ENCODE measurements at regions not wholly inside any gene's neighbourhood (a gene's known extent, or its start where the extent isn't known, plus 50 kb on each side); places are given as distances from the start of the nearest gene placed in this dataset.

DNA sequence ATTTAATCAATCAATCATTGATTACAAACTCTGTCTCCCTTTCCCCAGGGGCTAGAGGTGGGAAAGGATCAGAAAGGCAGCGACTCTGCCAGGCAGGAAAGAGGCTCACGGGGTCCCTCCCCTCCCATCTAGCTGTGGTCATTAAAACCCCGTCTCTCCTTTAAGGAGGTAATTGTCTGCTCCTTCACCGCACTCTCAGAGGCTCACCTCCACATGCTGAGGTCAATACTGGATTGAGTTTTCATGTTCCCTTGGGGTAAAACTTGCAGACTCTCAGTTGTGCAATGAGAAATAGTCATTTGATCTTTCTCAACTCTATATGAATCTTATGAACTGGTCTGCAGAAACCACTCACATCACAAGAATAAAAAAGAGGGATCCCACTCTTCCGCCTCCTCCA lies 368.8 kb downstream of the ADRA2A start:
- no peak overlapping the region for H3K4me3 Mint-ChIP-seq

DNA sequence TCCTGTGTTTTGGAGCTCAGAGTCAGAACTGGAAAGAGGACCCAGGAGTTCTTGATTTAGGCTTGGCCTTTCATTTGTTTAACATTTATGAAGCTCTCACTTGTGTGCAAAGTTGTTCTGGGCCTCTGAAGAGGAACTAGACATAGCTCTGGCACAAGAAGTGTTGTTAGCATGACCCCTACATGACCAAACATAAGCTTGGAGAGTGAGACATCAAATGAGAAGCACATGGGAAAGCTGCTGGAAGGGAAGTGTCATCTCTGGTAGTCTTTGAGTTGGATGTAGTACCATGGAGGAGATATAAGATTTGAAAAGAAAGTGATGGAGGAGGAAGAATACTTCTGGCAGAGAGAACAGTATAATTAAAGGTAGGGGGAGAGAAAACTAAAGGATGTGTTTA lies 370.1 kb downstream of the ADRA2A start:
- Mint-ChIP-seq H3K36me3 (no peaks in the 10 kb centered on the region), H3K9me3 (no peaks in the 10 kb centered on the region), H3K27me3 (peaks cover 6% of the 10 kb centered on the region), H3K4me1 (ENCODE audit: low read depth) (no peaks in the 10 kb centered on the region), H3K27ac (no peak overlapping the region), H3K4me3 (no peak overlapping the region)
- intact Hi-C loops (cut with micrococcal nuclease), result no loop called here
- ChIA-PET POLR2A (no interaction called here), CTCF (no interaction called here)
- no peak for DNase-seq

More for the DNA sequence above, 368.8 kb downstream of the ADRA2A start:
- no peak for DNase-seq
- H3K9me3 Mint-ChIP-seq, result no peaks in the 10 kb centered on the region
- H3K36me3 Mint-ChIP-seq, result no peaks in the 10 kb centered on the region
- POLR2A ChIA-PET, result no interaction called here
- no peaks in the 10 kb centered on the region for H3K4me1 Mint-ChIP-seq (ENCODE audit: low read depth)
- H3K27me3 Mint-ChIP-seq, result peaks cover 6% of the 10 kb centered on the region
- intact Hi-C loops (cut with micrococcal nuclease), result no loop called here
- CTCF ChIA-PET, result no interaction called here
- H3K27ac Mint-ChIP-seq, result no peak overlapping the region

DNA sequence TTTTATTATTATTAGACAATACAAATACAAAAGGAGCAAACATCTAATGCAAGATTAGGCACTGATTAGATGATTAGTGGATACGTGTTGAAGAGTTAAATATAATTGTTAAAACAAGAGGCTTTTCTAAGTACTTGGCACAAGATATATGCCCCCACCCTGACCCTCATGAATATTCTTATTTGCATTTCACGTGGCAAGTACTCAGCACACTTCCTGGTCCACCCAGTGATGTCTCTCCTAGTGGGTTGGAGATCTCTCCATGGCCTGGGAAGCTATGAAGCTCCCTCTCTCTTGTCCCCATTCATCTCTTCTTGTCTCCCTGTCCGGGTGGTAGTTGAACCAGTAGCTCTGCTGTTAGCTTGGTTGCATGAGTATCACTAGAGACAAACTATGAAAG lies 375.3 kb downstream of the ADRA2A start:
- ChIA-PET CTCF (no interaction called here), POLR2A (no interaction called here)
- intact Hi-C loops (cut with micrococcal nuclease), result no loop called here
- H3K27ac Mint-ChIP-seq, result no peak overlapping the region
- H3K9me3 Mint-ChIP-seq, result no peaks in the 10 kb centered on the region
- DNase-seq, result no peak
- peaks cover 5% of the 10 kb centered on the region for H3K27me3 Mint-ChIP-seq
- H3K4me3 Mint-ChIP-seq, result no peak overlapping the region
- H3K4me1 Mint-ChIP-seq (ENCODE audit: low read depth), result no peaks in the 10 kb centered on the region
- H3K36me3 Mint-ChIP-seq, result no peaks in the 10 kb centered on the region

DNA sequence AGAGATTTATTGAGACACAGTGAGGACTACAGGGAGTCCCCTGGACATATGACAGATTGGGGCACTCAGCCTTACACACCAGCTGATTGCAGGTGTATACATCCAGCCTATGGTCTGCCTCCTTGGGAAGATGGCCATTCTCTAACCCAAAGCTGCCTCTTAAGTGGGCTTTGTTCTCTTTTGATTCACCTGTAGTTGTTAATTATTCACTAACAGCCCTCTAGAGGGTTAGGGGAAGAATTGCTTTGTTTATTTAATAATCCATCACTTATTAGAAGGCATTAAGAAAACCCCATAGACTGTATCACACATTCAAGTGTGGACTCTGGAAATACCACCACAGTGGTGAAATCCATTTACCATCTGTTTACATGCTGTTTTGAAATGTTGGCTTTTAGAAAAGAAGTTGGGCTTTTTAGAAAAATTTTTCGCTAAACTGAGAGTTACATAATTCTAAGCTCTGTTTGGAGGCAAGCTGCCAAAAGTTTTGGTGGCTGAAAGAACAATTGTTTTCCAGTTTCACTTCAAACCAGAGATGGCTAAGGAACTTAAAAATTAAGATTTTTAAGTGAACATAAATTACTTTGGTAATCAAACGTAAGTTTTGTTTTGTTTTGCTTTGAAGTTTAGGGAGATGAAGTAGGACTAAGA lies 379.1 kb downstream of the ADRA2A start:
- H3K9me3 Mint-ChIP-seq, result no peaks in the 10 kb centered on the region
- no peaks in the 10 kb centered on the region for H3K36me3 Mint-ChIP-seq
- no peak overlapping the region for H3K4me3 Mint-ChIP-seq
- intact Hi-C loops (cut with micrococcal nuclease), result no loop called here
- POLR2A ChIA-PET, result no interaction called here
- DNase-seq, result no peak
- CTCF ChIA-PET, result no interaction called here
- no peak overlapping the region for H3K27ac Mint-ChIP-seq
- H3K4me1 Mint-ChIP-seq (ENCODE audit: low read depth), result no peaks in the 10 kb centered on the region
- H3K27me3 Mint-ChIP-seq, result peaks cover 9% of the 10 kb centered on the region

DNA sequence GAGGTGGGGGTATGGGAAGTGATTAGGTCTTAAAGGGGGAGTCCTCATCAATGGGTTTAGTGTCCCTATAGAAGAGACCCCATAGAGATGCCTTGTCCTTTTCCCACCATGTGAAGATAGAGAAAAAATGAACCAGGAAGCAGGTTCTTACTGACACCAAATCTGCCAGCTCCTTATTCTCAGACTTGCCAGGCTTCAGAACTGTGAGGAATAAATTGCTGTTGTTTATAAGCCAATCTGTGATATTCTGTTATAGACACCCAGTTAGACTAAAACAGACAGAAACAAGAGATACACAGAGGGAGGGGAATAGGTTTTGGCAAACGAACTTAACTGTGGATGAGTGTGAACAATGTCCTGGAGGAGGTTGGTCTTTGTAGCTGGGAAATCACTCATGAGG lies 381.4 kb downstream of the ADRA2A start:
- no peak overlapping the region for H3K27ac Mint-ChIP-seq
- ChIA-PET POLR2A (no interaction called here), CTCF (no interaction called here)
- H3K36me3 Mint-ChIP-seq, result no peaks in the 10 kb centered on the region
- H3K27me3 Mint-ChIP-seq, result peaks cover 9% of the 10 kb centered on the region
- no peak overlapping the region for H3K4me3 Mint-ChIP-seq
- DNase-seq, result no peak
- no peaks in the 10 kb centered on the region for H3K4me1 Mint-ChIP-seq (ENCODE audit: low read depth)
- H3K9me3 Mint-ChIP-seq, result no peaks in the 10 kb centered on the region
- intact Hi-C loops (cut with micrococcal nuclease), result no loop called here

DNA sequence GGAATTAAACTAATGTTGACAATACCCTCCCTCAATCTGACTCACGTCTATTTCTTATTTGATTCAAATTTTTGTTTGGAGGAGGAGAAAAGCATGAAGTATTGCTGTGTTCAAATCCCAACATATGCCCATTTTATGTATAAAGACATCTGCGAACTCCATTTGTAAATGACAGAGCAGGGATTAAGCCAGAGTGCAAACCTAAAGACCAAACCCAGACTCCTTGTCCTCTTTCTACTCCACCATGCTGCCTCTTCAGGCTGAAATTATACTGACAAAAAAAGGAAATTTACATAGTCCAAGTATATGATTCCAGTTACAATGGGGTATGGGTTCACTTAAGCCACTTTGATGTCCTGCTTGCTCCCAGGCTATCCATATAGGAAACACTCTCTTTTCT lies 383.1 kb downstream of the ADRA2A start:
- Mint-ChIP-seq H3K4me3 (no peak overlapping the region), H3K27me3 (peaks cover 7% of the 10 kb centered on the region), H3K36me3 (no peaks in the 10 kb centered on the region), H3K4me1 (ENCODE audit: low read depth) (no peaks in the 10 kb centered on the region), H3K27ac (no peak overlapping the region), H3K9me3 (no peaks in the 10 kb centered on the region)
- ChIA-PET CTCF (no interaction called here), POLR2A (no interaction called here)
- no peak for DNase-seq
- intact Hi-C loops (cut with micrococcal nuclease), result no loop called here

DNA sequence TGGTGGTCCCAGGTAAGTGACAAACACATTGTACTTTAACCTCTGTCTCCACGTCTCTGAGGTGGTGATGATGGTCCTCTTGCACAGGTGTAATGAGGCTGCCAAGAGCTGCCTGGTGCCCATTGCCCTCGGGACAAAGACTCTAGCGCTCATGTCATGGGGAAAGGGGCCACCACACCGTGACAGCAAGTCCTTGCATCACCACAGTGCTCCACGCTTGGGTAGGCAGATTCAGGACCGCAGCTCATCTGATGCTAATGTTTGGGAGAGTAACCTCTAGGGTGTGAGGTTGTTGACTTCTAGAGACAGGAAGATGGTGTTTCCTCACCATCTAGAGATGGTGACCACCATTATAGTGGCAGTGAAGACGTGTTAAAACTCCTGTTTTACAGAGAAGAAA lies 395.6 kb downstream of the ADRA2A start:
- no peak overlapping the region for H3K4me3 Mint-ChIP-seq
- CTCF ChIA-PET, result no interaction called here

DNA sequence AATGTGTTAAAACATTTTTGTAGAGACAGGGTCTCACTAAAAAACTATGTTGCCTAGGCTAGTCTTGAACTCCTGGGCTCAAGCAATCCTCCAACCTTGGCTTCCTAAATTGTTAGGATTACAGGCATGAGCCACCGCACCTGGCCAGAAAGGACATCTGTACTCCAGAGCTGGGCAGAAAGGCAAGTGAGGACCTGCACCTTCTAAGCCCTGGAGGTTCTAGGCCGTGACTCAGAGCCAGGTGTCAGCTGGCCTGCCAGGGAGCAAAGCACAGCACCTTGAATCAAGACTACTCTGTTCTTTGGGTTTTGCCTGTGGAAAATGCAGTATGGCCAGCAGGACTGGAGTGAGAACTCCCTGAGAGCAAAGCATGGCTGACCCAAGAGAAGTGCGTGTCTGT lies 396.5 kb downstream of the ADRA2A start:
- Mint-ChIP-seq H3K36me3 (no peaks in the 10 kb centered on the region), H3K9me3 (no peaks in the 10 kb centered on the region), H3K27me3 (peaks cover 5% of the 10 kb centered on the region), H3K4me3 (no peak overlapping the region), H3K27ac (no peak overlapping the region), H3K4me1 (ENCODE audit: low read depth) (no peaks in the 10 kb centered on the region)
- intact Hi-C loops (cut with micrococcal nuclease), result no loop called here
- no peak for DNase-seq
- CTCF ChIA-PET, result no interaction called here
- POLR2A ChIA-PET, result no interaction called here

More for the DNA sequence above, 395.6 kb downstream of the ADRA2A start:
- peaks cover 5% of the 10 kb centered on the region for H3K27me3 Mint-ChIP-seq
- H3K36me3 Mint-ChIP-seq, result no peaks in the 10 kb centered on the region
- intact Hi-C loops (cut with micrococcal nuclease), result no loop called here
- POLR2A ChIA-PET, result no interaction called here
- no peak for DNase-seq
- no peaks in the 10 kb centered on the region for H3K9me3 Mint-ChIP-seq
- H3K4me1 Mint-ChIP-seq (ENCODE audit: low read depth), result no peaks in the 10 kb centered on the region
- no peak overlapping the region for H3K27ac Mint-ChIP-seq

DNA sequence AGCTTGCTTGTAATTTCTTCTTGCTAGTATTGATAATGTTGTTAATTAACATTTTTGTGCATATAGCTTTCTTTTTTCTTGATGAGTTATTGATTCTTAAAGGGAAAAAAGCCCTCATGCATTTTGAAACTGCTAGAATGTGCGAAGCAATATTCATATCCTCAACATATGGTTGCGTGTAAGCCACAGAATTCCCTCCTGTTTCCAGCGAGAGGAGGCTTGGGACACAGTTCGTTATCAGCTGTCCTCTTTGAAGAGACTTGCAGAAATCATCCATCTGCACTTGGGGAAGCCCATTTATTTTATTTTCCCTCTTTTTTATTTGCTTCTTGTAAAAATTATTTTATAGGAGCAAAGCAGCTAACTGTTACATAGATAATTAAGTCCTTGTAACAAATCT lies 398.0 kb downstream of the ADRA2A start:
- no peak overlapping the region for H3K27ac Mint-ChIP-seq
- intact Hi-C loops (cut with micrococcal nuclease), result no loop called here
- POLR2A ChIA-PET, result no interaction called here
- no peaks in the 10 kb centered on the region for H3K4me1 Mint-ChIP-seq (ENCODE audit: low read depth)
- no peaks in the 10 kb centered on the region for H3K36me3 Mint-ChIP-seq
- H3K4me3 Mint-ChIP-seq, result no peak overlapping the region
- DNase-seq, result no peak
- CTCF ChIA-PET, result no interaction called here
- no peaks in the 10 kb centered on the region for H3K9me3 Mint-ChIP-seq
- peaks cover 5% of the 10 kb centered on the region for H3K27me3 Mint-ChIP-seq

DNA sequence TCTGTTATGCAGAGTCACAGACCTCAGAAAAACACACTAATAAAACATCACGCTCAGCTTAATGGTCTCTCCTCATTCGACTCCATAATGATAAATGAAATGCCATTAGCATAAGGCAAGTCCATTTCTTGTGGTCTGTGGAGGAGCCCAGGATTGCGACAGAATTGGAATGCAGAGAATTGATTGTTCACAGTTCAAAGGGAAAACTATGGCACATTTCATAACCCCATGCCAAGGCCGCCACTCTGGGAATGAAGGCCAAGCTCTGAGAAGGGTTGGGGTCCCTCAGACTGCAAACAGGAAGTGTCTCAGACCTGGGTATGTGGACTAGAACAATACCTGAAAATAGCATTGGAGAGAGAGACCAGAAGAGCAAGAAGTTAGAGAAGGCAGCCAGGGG lies 398.9 kb downstream of the ADRA2A start:
- ChIA-PET POLR2A (no interaction called here), CTCF (interaction anchor here (0.8 kb wide), 1 partner anchor 9 kb away, joined by 3 read pairs; no protein-coding TSS in a partner anchor)
- Mint-ChIP-seq H3K4me1 (ENCODE audit: low read depth) (no peaks in the 10 kb centered on the region), H3K27ac (no peak overlapping the region), H3K36me3 (no peaks in the 10 kb centered on the region), H3K27me3 (peaks cover 5% of the 10 kb centered on the region), H3K9me3 (no peaks in the 10 kb centered on the region), H3K4me3 (no peak overlapping the region)
- intact Hi-C loops (cut with micrococcal nuclease), result no loop called here
- DNase-seq, result no peak

DNA sequence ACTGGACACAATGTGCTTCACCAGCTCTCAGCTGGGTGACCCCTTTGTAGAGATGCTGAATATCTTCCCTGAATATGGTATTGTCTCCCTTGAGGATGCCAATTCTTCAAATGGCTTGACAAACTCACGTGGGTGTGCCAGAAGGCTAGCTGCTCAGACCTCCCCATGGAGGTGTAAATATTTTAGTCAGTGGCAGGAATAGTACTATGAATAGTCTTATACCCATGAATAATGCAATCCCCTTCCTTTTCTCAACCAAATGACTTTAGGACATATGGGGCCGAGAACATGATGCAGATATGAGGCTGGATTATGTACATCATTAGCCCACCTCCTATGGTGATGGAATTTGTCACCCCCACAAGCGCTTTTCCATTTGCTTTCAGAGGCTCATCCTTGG lies 401.8 kb downstream of the ADRA2A start:
- H3K27me3 Mint-ChIP-seq, result peaks cover 4% of the 10 kb centered on the region
- intact Hi-C loops (cut with micrococcal nuclease), result no loop called here
- H3K4me1 Mint-ChIP-seq (ENCODE audit: low read depth), result no peaks in the 10 kb centered on the region
- no peaks in the 10 kb centered on the region for H3K36me3 Mint-ChIP-seq
- CTCF ChIA-PET, result no interaction called here
- H3K27ac Mint-ChIP-seq, result no peak overlapping the region
- H3K9me3 Mint-ChIP-seq, result no peaks in the 10 kb centered on the region
- no peak overlapping the region for H3K4me3 Mint-ChIP-seq
- no peak for DNase-seq
- POLR2A ChIA-PET, result no interaction called here

DNA sequence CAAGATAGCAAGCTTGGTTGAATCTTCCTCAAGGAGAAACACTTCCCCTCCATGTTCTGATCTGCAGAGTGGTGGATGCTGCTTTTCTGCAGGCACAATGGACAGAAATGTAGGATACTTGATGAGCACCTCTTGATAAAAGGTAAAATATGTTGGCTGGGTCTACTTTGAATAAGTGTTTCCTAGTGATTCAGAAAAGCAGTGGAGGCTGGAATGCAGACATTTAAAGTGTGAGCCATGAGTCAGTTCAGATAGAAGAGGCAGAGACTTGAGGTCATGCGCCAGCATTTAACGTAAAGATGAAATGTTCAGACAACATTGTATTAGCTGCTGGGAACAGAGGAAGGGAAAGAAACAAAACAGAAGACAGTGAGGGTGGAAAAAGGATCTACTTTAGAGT lies 403.1 kb downstream of the ADRA2A start:
- H3K36me3 Mint-ChIP-seq, result no peaks in the 10 kb centered on the region
- no peak overlapping the region for H3K27ac Mint-ChIP-seq
- no peaks in the 10 kb centered on the region for H3K4me1 Mint-ChIP-seq (ENCODE audit: low read depth)
- H3K27me3 Mint-ChIP-seq, result peaks cover 4% of the 10 kb centered on the region
- no peak for DNase-seq
- no peak overlapping the region for H3K4me3 Mint-ChIP-seq
- ChIA-PET CTCF (no interaction called here), POLR2A (no interaction called here)
- H3K9me3 Mint-ChIP-seq, result no peaks in the 10 kb centered on the region
- intact Hi-C loops (cut with micrococcal nuclease), result no loop called here

DNA sequence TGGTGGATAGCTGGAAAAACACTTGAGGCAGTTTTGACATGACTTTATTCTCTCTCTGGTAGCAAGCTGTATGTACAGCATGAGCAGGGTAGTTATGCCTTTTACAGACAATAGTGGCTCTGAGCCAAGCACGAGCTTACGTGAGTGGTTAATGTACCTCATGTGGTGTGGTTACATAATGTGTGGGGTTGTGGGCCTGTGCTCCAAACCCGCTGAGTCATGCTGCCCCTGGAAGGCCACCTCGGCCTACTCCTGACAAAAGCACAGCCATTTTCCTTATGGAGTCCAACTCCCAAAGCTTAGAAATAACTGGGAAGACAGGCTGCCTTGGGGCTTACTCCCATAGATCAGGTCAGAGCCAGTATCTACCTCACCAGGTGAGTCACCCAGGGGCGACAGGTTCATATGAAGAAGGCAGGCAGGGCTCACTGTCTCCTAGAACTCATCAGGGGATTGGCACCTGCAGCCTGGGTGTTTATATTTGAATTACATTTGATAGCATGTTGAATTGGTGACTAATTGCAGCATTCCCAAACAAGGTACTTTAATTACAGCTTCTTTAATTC lies 404.5 kb downstream of the ADRA2A start:
- Mint-ChIP-seq H3K9me3 (no peaks in the 10 kb centered on the region), H3K4me1 (ENCODE audit: low read depth) (no peaks in the 10 kb centered on the region), H3K4me3 (no peak overlapping the region), H3K27ac (no peak overlapping the region), H3K27me3 (peaks cover 4% of the 10 kb centered on the region), H3K36me3 (no peaks in the 10 kb centered on the region)
- intact Hi-C loops (cut with micrococcal nuclease), result no loop called here
- POLR2A ChIA-PET, result no interaction called here
- DNase-seq, result no peak
- CTCF ChIA-PET, result no interaction called here

Data from activated CD4-positive, alpha-beta memory T cell treated with anti-CD3 and anti-CD28 coated beads for 36 hours (primary cell).